Thyroid gland (tissue), 4 donors: ENCODE measurements at regions not wholly inside any gene's neighbourhood (a gene's known extent, or its start where the extent isn't known, plus 50 kb on each side); places are given as distances from the start of the nearest gene placed in this dataset.

Experiments
- POLR2A ChIP-seq, 2 donors: fragments of 450-650 bp; IDR thresholded peaks; one replicate each; pipeline ENCODE4 v1.6.1; 2017; ENCODE audit warnings: antibody characterized with exemption in 2 of 2, mild to moderate bottlenecking in 2 of 2, moderate library complexity in 1 of 2
- TF ChIP-seq, protein P1 (sequence below), 6 experiments: fragments of 200-600 bp in 3 of 6; fragments of 450-650 bp in 3 of 6; sonication (generic) in 3 of 6; IDR thresholded peaks; one replicate each; pipeline ENCODE4 v1.5.1; 2016 to 2019; ENCODE audit warnings: antibody characterized with exemption in 6 of 6, mild to moderate bottlenecking in 2 of 6, inconsistent platforms in 1 of 6, moderate library complexity in 1 of 6

DNA sequence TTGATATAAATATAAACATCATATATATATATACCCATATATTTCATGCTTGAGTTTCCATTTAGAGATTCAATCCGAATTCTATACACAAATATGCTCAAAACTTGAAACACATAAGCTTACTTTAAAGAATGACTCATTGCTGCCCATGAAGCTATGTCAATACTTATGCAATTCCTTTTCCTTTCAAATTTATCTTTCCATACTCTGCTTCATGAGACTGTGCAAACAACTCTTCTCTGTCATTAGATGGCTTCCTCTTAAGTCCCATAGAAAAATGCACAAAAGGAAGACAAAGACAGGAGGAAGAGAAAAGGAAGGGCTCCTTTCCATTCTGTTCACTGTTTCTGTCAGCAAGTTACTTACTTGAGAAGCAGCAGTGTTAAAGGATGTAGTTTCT lies 895.7 kb upstream of the SORCS1 start:
- no peak for TF ChIP-seq POLR2A (IDR thresholded peaks at IDR 0.05)
- TF ChIP-seq, protein P1, sequence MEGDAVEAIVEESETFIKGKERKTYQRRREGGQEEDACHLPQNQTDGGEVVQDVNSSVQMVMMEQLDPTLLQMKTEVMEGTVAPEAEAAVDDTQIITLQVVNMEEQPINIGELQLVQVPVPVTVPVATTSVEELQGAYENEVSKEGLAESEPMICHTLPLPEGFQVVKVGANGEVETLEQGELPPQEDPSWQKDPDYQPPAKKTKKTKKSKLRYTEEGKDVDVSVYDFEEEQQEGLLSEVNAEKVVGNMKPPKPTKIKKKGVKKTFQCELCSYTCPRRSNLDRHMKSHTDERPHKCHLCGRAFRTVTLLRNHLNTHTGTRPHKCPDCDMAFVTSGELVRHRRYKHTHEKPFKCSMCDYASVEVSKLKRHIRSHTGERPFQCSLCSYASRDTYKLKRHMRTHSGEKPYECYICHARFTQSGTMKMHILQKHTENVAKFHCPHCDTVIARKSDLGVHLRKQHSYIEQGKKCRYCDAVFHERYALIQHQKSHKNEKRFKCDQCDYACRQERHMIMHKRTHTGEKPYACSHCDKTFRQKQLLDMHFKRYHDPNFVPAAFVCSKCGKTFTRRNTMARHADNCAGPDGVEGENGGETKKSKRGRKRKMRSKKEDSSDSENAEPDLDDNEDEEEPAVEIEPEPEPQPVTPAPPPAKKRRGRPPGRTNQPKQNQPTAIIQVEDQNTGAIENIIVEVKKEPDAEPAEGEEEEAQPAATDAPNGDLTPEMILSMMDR (IDR thresholded peaks at IDR 0.05) = no peak
